GM12878 (cell line): ENCODE measurements at regions not wholly inside any gene's neighbourhood (a gene's known extent, or its start where the extent isn't known, plus 50 kb on each side); places are given as distances from the start of the nearest gene placed in this dataset.

ENCODE experiments used
- ATAC-seq: fragments of 200-7000 bp; cut with Tn5 transposase; 3 replicates; pipeline ENCODE4 v1.9.1; 2020; ENCODE audit warnings: mild to moderate bottlenecking, moderate library complexity
- BruUV-seq: library from RNA; stranded (reverse); fragments of 400-500 nt; replicated peaks from 2 replicates; lab custom pipeline; 2021; lab: Mats Ljungman, UMichigan
- CTCF ChIA-PET: fragments of 300-600 bp; sonication (Branson Sonifier 250); formaldehyde crosslinking; extraction: SDS; loops from one replicate; lab custom pipeline; 2021; ENCODE audit warnings: inconsistent platforms; lab: Yijun Ruan, JAX
- POLR2A ChIA-PET: fragments of 350-600 bp; formaldehyde crosslinking; extraction: SDS; loops from one replicate; lab custom pipeline; 2021; ENCODE audit warnings: inconsistent platforms; lab: Charles Lee
- RAD21 ChIA-PET: fragments of 300-600 bp; sonication (Branson Sonifier 250); formaldehyde crosslinking; loops from one replicate; lab custom pipeline; 2023; ENCODE audit warnings: antibody characterized with exemption; ENCODE audit not compliant: unreplicated experiment; lab: Charles Lee
- SMC1A ChIA-PET: fragments of 300-600 bp; sonication (Branson Sonifier 250); formaldehyde crosslinking; loops from one replicate; lab custom pipeline; 2023; ENCODE audit not compliant: unreplicated experiment, uncharacterized antibody; lab: Charles Lee
- DNase-seq: peaks from one replicate; pipeline ENCODE4 v3.0.0-alpha.2; 2011; ENCODE audit warnings: low read depth, low spot score
- FAIRE-seq: peaks from 3 replicates; lab custom pipeline; 2011; peaks lifted over from hg19 to GRCh38; lab: Jason Lieb, UNC
- H2AFZ ChIP-seq: 2 replicates; pipeline ENCODE4 v1.6.0; 2011; ENCODE audit warnings: low read depth, low read length, control low read depth; ENCODE audit not compliant: control insufficient read depth
- H3K27ac ChIP-seq: 2 replicates; pipeline ENCODE4 v1.5.1; 2011; ENCODE audit warnings: control low read depth; ENCODE audit not compliant: control insufficient read depth, insufficient read depth
- H3K27me3 ChIP-seq, 2 experiments: replicated peaks in 1 of 2; 2 replicates each; pipeline versions ENCODE4 v1.6.0 to v1.6.1; 2011; ENCODE audit warnings: low read length in 1 of 2; ENCODE audit not compliant: control insufficient read depth in 2 of 2, insufficient read depth in 2 of 2
- H3K36me3 ChIP-seq, 2 experiments: 2 replicates each; pipeline ENCODE4 v1.5.1; 2011; ENCODE audit warnings: low read length in 1 of 2; ENCODE audit not compliant: control insufficient read depth in 2 of 2, insufficient read depth in 2 of 2
- H3K4me1 ChIP-seq: 2 replicates; pipeline ENCODE4 v1.6.1; 2011; ENCODE audit warnings: mild to moderate bottlenecking, low read length, moderate library complexity, mixed read lengths; ENCODE audit not compliant: control insufficient read depth, insufficient read depth
- H3K4me2 ChIP-seq: 2 replicates; pipeline ENCODE4 v1.6.0; 2011; ENCODE audit warnings: control low read depth; ENCODE audit not compliant: control insufficient read depth, insufficient read depth
- H3K4me3 ChIP-seq: fragments of 200-600 bp; sonication (generic); 2 replicates; pipeline ENCODE4 v1.5.1; 2016
- H3K79me2 ChIP-seq: 2 replicates; pipeline ENCODE4 v1.6.0; 2011; ENCODE audit warnings: low read length; ENCODE audit not compliant: control insufficient read depth, insufficient read depth
- H3K9ac ChIP-seq: 2 replicates; pipeline ENCODE4 v1.8.0; 2011; ENCODE audit warnings: low read length, control low read depth, mixed read lengths; ENCODE audit not compliant: control insufficient read depth, insufficient read depth
- H3K9me3 ChIP-seq: replicated peaks from 3 replicates; pipeline ENCODE4 v1.5.1; 2011; ENCODE audit warnings: mild to moderate bottlenecking, low read length; ENCODE audit not compliant: control insufficient read depth, insufficient read depth
- H4K20me1 ChIP-seq: 2 replicates; pipeline ENCODE4 v1.6.0; 2011; ENCODE audit not compliant: control insufficient read depth, insufficient read depth
- CBX5 ChIP-seq: sonication (generic); IDR thresholded peaks from 2 replicates; pipeline ENCODE4 v1.6.1; 2016; ENCODE audit warnings: low read depth, moderate library complexity, mild to moderate bottlenecking, inconsistent platforms
- CEBPZ ChIP-seq: fragments of 150-350 bp; IDR thresholded peaks from 2 replicates; pipeline ENCODE4 v1.6.1; 2016; ENCODE audit warnings: low read depth, low read length
- E2F4 ChIP-seq: IDR thresholded peaks from 2 replicates; pipeline ENCODE4 v1.6.1; 2012; ENCODE audit warnings: low read depth, low read length, improper control_type of control experiment
- ELK1 ChIP-seq: IDR thresholded peaks from 2 replicates; pipeline ENCODE4 v1.6.1; 2012; ENCODE audit warnings: low read depth, low read length, improper control_type of control experiment
- HDAC6 ChIP-seq: fragments of 200-600 bp; sonication (generic); IDR thresholded peaks from one replicate; pipeline ENCODE4 v1.8.0; 2017; ENCODE audit warnings: antibody characterized with exemption; ENCODE audit not compliant: unreplicated experiment
- MEF2B ChIP-seq: fragments of 450-650 bp; IDR thresholded peaks from 2 replicates; pipeline ENCODE4 v1.6.1; 2018; ENCODE audit warnings: mild to moderate bottlenecking, moderate library complexity; ENCODE audit not compliant: partially characterized antibody, poor library complexity, severe bottlenecking
- NBN ChIP-seq: fragments of 450-650 bp; IDR thresholded peaks from 2 replicates; pipeline ENCODE4 v1.6.1; 2016
- NFYB ChIP-seq: IDR thresholded peaks from 2 replicates; pipeline ENCODE4 v1.6.1; 2011; ENCODE audit warnings: low read depth, mild to moderate bottlenecking, low read length, improper control_type of control experiment, moderate library complexity; ENCODE audit not compliant: insufficient read depth
- RELB ChIP-seq: fragments of 450-650 bp; IDR thresholded peaks from 2 replicates; pipeline ENCODE4 v1.6.1; 2017; ENCODE audit warnings: low read depth, mild to moderate bottlenecking, moderate library complexity
- WGBS: methylation state at CpG from one replicate; pipeline ENCODE4 v1.1.6; 2016; ENCODE audit warnings: low lambda C conversion rate; ENCODE audit not compliant: insufficient replicate concordance, insufficient coverage; ENCODE audit errors: missing lambda C conversion rate; 5-methylcytosine and 5-hydroxymethylcytosine counted together
- in situ Hi-C: fragments of 300-500 bp; cut with MboI; formaldehyde crosslinking; loops from 9 replicates; pipeline ENCODE4 v1.14.3; 2018; ENCODE audit warnings: mixed read lengths
- intact Hi-C: fragments of 100-400 bp; cut with micrococcal nuclease; formaldehyde crosslinking; loops from one replicate; pipeline ENCODE4 v1.14.2; 2022; ENCODE audit not compliant: unreplicated experiment
- TF ChIP-seq, protein P1 (sequence below): fragments of 450-650 bp; formaldehyde crosslinking; IDR thresholded peaks from 2 replicates; pipeline ENCODE4 v1.5.0; 2022; ENCODE audit warnings: mild to moderate bottlenecking, missing genetic modification characterization
- TF ChIP-seq, protein P2 (sequence below): fragments of 450-650 bp; IDR thresholded peaks from 2 replicates; pipeline ENCODE4 v1.6.1; 2016; ENCODE audit warnings: mild to moderate bottlenecking

DNA sequence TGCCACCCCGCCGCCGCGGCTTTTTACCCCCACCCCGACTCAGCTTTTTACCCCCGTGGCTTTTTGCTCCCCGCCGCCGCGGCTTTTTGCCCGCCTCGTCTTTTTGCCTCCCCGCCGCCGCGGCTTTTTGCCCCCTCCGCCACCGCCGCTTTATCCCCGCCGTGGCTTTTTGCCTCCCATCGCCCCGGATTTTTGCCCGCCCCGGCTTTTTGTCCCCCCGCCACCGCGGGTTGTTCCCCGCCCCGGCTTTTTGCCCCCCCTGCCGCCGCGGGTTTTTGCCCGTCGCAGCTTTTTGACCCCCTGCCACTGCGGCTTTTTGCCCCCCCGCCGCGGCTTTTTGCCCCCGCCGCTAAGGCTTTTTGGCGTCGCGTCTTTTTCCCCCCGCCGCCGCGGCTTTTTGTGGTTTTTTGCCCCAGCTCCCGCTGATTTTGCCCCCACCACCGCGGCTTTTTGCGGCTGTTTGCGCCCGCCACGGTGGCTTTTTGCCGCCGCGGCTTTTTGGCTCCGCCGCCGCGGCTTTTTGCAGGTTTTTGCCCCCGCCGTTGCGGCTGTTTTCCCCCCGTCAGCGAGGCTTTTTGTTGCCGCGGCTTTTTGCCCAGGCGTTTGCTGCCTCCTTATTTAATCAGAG, 597.2 kb downstream of the GOLGA6L6 start:
- Histone ChIP-seq H3K9me3 (no peaks in the 10 kb centered on the region), H4K20me1 (no peaks in the 10 kb centered on the region), H3K36me3 (no peaks in the 10 kb centered on the region), H3K4me3 (no peak overlapping the region), H3K27me3 (no peaks in the 10 kb centered on the region), H2AFZ (no peak overlapping the region), H3K4me2 (no peak overlapping the region), H3K27ac (no peak overlapping the region), H3K4me1 (no peaks in the 10 kb centered on the region), H3K9ac (no peak overlapping the region), H3K79me2 (no peaks in the 10 kb centered on the region)
- intact Hi-C loops (no loop called here), in situ Hi-C loops (no loop called here)
- no TSS peak for BruUV-seq
- WGBS, result 91% methylated on average over 32 of the region's 70 CpGs
- ChIA-PET RAD21 (no interaction called here), POLR2A (no interaction called here), CTCF (no interaction called here), SMC1A (no interaction called here)
- FAIRE-seq, result no peak
- no peak for DNase-seq
- ATAC-seq, result no peak
- TF ChIP-seq HDAC6, result no peak
- TF ChIP-seq E2F4, result no peak
- no peak for TF ChIP-seq RELB
- no peak for TF ChIP-seq NFYB
- TF ChIP-seq, protein P1, sequence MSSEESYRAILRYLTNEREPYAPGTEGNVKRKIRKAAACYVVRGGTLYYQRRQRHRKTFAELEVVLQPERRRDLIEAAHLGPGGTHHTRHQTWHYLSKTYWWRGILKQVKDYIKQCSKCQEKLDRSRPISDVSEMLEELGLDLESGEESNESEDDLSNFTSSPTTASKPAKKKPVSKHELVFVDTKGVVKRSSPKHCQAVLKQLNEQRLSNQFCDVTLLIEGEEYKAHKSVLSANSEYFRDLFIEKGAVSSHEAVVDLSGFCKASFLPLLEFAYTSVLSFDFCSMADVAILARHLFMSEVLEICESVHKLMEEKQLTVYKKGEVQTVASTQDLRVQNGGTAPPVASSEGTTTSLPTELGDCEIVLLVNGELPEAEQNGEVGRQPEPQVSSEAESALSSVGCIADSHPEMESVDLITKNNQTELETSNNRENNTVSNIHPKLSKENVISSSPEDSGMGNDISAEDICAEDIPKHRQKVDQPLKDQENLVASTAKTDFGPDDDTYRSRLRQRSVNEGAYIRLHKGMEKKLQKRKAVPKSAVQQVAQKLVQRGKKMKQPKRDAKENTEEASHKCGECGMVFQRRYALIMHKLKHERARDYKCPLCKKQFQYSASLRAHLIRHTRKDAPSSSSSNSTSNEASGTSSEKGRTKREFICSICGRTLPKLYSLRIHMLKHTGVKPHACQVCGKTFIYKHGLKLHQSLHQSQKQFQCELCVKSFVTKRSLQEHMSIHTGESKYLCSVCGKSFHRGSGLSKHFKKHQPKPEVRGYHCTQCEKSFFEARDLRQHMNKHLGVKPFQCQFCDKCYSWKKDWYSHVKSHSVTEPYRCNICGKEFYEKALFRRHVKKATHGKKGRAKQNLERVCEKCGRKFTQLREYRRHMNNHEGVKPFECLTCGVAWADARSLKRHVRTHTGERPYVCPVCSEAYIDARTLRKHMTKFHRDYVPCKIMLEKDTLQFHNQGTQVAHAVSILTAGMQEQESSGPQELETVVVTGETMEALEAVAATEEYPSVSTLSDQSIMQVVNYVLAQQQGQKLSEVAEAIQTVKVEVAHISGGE, result no peak
- no peak for TF ChIP-seq MEF2B
- no peak for TF ChIP-seq CEBPZ
- TF ChIP-seq NBN, result no peak
- TF ChIP-seq CBX5, result no peak
- TF ChIP-seq, protein P2, sequence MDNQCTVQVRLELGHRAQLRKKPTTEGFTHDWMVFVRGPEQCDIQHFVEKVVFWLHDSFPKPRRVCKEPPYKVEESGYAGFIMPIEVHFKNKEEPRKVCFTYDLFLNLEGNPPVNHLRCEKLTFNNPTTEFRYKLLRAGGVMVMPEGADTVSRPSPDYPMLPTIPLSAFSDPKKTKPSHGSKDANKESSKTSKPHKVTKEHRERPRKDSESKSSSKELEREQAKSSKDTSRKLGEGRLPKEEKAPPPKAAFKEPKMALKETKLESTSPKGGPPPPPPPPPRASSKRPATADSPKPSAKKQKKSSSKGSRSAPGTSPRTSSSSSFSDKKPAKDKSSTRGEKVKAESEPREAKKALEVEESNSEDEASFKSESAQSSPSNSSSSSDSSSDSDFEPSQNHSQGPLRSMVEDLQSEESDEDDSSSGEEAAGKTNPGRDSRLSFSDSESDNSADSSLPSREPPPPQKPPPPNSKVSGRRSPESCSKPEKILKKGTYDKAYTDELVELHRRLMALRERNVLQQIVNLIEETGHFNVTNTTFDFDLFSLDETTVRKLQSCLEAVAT, result no peak
- no peak for TF ChIP-seq ELK1
